Liver (tissue), 2 donors: ENCODE measurements at regions not wholly inside any gene's neighbourhood (a gene's known extent, or its start where the extent isn't known, plus 50 kb on each side); places are given as distances from the start of the nearest gene placed in this dataset.

ENCODE experiments used
- YY1 ChIP-seq: IDR thresholded peaks from 2 replicates; pipeline ENCODE4 v1.6.1; 2016; ENCODE audit warnings: antibody characterized with exemption, mild to moderate bottlenecking
- TF ChIP-seq, protein P1 (sequence below): fragments of 150-350 bp; IDR thresholded peaks from 2 replicates; pipeline ENCODE4 v1.5.1; 2017; ENCODE audit warnings: improper control_type of control experiment, low read depth, low read length; ENCODE audit not compliant: missing input control
- TF ChIP-seq, protein P2 (sequence below): IDR thresholded peaks from 2 replicates; pipeline ENCODE4 v1.6.1; 2016; ENCODE audit warnings: antibody characterized with exemption
- donor health status: healthy.

DNA sequence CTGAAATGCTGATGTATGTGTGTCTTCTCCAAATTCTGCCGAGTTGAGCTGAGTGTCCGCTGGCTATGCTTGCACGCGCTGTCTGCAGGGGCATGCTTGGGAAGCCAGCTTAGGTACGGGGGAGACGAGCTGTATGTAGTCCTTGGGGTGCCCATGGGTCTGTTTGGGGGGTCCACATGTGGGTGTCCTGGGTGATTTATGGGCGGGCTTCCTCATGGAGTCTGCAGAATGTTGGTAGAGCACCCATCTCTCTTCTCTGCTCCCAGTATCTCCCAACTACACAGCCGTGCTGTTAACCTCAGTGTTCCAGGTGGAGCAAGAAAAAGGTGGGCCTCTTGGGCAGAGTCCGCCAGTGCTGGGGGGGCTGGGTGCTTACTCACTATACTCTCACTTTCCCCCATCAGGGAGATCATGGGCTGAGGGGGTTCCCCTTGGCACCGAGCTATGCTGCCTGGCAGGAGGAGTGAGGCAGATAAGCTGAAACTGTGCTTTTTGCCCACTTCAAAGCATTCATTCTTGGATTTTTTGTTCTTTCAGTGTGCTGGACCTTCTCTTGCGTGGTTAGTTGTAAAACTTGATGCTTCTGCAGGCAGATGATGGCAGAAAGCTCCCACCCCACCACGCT, 128.2 kb upstream of the ALKAL2 start:
- TF ChIP-seq, protein P1, sequence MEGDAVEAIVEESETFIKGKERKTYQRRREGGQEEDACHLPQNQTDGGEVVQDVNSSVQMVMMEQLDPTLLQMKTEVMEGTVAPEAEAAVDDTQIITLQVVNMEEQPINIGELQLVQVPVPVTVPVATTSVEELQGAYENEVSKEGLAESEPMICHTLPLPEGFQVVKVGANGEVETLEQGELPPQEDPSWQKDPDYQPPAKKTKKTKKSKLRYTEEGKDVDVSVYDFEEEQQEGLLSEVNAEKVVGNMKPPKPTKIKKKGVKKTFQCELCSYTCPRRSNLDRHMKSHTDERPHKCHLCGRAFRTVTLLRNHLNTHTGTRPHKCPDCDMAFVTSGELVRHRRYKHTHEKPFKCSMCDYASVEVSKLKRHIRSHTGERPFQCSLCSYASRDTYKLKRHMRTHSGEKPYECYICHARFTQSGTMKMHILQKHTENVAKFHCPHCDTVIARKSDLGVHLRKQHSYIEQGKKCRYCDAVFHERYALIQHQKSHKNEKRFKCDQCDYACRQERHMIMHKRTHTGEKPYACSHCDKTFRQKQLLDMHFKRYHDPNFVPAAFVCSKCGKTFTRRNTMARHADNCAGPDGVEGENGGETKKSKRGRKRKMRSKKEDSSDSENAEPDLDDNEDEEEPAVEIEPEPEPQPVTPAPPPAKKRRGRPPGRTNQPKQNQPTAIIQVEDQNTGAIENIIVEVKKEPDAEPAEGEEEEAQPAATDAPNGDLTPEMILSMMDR = no peak
- TF ChIP-seq YY1 = no peak
- TF ChIP-seq, protein P2, sequence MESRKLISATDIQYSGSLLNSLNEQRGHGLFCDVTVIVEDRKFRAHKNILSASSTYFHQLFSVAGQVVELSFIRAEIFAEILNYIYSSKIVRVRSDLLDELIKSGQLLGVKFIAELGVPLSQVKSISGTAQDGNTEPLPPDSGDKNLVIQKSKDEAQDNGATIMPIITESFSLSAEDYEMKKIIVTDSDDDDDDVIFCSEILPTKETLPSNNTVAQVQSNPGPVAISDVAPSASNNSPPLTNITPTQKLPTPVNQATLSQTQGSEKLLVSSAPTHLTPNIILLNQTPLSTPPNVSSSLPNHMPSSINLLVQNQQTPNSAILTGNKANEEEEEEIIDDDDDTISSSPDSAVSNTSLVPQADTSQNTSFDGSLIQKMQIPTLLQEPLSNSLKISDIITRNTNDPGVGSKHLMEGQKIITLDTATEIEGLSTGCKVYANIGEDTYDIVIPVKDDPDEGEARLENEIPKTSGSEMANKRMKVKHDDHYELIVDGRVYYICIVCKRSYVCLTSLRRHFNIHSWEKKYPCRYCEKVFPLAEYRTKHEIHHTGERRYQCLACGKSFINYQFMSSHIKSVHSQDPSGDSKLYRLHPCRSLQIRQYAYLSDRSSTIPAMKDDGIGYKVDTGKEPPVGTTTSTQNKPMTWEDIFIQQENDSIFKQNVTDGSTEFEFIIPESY = no peak
